HL-60/S4 treated with retinoic acid at 250 ng/mL for 4 days and 3 days (cell line): ENCODE measurements at regions not wholly inside any gene's neighbourhood (a gene's known extent, or its start where the extent isn't known, plus 50 kb on each side); places are given as distances from the start of the nearest gene placed in this dataset.

Source experiments
- in situ Hi-C: fragments of 300-500 bp; cut with MboI; formaldehyde crosslinking; loops from 2 replicates; pipeline ENCODE4 v1.7.0; 2022; ENCODE audit warnings: low sequenced_read_pairs

DNA sequence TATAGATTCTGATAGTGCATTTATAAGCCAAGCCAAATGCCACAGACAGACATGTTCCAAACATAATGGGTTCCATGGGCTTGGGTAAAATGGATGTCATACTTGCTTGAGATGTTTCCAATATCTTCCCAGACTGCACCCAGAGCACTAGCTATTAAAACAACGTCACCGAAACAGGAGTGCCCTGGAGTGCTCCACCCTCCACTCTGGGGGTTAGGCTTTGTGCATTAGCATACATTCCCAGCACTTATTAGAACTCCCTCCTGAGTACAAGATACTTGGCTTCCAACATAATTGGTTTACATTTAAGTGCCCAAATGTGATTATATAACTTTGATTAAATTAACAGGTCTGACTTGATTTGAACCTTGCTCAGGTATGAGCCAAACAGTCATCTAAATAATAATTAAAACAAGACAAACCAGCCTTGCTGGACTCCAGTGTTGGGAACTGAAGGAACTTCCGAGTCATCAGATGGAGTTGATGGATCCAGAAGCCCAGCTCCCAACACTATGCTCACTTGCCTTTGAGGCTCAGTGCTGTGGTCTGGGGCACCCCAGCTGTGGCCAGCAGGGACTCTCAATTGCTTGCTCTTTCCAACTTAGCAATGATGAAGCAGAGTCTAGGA lies 60.5 kb upstream of the LGALSL start:
- in situ Hi-C loops = no loop called here

DNA sequence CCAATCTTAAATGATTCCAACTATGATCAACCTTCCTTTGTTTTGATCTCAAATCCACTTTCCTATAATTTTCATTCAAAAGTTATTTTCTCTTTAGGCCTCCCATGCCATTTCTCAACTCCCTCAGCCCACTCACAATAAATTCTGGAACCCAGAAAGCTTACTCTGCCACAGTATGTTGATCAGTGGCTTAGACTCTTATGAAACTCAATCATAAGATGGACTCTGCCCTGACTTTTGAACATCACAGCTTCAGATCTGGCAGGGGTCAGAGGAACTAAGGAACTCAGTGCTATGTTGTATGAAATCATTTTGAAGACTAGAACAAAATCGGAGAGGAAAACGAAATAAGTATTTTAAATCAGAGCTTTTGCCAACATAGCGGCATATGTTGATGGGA lies 59.8 kb upstream of the LGALSL start:
- in situ Hi-C loops = no loop called here

DNA sequence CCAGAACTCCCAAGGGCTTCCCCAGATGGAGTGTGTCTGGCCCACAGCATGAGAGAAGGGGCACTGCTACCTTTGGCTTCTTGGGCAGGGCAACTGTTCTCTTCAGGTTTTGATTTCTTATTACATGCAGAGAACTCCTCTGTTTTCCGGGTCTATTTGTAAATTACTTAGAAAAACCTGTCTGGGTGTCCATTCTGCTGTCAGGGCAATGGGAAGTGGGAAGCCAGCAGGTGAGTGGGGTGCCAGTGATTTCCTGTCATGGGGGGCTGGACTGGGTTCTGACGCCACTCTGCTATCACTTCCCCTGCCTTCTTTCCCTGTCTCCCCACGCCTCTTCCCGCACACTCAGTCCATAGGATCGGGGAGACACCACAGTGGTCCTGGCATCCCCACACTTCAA lies 58.0 kb upstream of the LGALSL start:
- in situ Hi-C loops = no loop called here

DNA sequence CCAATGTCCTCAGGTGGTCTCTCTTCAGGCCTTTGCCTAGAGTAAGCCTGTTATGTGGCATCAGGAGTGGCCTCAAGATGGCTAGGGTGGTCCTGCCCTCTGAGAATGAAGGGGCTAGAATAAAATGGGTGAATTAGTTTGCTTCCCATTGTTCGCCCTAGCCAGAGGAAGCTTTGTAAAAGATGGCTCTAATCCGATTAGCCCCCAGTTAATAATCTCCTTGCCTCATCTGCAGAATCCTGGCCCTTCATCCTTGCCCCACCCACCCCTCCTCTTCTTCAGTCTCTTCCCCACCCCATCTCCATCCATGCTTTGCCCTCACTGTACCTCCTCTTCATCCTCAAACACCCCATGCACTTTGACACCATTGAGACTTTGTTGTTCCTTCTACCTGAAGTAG lies 57.4 kb upstream of the LGALSL start:
- in situ Hi-C loops = no loop called here

DNA sequence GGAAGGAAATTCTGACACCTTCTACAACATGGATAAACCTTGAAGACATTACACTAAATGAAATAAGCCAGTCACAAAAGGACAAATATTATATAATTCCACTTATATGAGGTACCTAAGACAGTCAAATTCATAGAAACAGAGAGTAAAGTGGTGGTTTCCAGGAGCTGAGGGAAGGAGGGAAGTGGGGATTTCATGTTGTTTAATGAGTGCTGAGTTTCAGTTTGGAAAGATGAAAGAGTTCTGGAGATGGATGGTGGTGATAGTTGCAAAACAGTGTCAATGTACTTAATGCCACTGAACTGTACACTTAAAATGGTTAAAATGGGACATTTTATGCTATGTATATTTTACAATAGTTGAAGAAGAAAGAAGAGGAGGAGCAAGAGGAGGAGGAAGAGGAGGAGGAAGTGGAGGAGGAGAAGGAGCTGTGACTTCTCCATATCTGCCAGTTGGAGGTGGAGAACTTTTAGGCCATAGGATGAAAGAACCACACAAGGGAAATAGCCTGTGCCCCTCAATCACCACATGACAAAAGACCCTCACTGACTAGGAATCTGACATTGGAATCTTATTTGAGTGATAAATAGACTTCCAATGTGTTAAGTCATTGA lies 55.3 kb upstream of the LGALSL start:
- in situ Hi-C loops = no loop called here

DNA sequence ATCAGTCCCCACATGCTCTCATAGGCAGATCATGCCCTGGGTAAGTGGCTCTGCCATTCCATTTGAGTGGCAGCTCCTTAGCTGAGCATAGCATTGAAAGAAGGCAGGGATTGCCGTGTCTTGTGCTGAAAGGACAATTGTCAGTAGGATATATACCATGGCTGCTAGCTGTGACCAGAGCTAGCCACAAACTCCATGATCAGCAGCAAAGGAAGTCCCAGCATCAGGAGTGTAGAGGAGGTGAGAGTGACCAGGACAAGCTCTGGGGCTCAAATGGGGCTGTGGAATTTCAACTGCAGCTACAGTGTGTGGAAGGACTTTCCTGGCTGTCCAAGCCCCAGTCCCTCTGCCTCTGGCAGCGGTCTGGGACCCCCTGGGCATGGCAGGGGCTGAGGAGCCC lies 54.4 kb upstream of the LGALSL start:
- in situ Hi-C loops = no loop called here

DNA sequence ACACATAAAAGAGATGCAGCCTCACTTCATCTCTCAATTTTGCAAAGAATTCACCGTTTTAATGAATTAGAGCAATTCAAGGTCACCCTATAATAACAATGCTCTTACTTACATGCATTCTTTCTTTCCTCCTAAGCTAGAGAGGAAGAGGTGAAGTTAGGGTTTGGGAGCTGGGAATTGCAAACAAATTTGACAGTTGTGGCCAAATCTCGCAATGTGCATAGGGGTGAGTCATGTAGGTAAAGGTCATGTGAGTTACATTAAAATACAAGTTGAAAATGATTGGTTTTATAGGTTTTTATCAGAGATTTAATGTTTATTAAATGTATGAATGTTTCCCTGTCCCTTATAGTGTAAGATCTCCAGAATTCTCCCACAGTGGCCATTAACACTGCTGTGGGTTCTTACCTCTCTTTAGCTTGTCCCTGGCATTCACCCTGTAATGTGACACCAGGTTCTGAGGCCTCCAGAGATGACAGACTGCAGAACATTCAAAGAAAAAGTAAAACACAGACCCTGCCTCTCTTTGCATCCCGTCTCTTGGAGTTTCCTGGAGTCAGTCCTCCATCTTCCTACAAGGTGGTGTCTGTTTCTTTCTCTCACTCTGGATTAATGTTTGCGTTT lies 53.7 kb upstream of the LGALSL start:
- in situ Hi-C loops = no loop called here

DNA sequence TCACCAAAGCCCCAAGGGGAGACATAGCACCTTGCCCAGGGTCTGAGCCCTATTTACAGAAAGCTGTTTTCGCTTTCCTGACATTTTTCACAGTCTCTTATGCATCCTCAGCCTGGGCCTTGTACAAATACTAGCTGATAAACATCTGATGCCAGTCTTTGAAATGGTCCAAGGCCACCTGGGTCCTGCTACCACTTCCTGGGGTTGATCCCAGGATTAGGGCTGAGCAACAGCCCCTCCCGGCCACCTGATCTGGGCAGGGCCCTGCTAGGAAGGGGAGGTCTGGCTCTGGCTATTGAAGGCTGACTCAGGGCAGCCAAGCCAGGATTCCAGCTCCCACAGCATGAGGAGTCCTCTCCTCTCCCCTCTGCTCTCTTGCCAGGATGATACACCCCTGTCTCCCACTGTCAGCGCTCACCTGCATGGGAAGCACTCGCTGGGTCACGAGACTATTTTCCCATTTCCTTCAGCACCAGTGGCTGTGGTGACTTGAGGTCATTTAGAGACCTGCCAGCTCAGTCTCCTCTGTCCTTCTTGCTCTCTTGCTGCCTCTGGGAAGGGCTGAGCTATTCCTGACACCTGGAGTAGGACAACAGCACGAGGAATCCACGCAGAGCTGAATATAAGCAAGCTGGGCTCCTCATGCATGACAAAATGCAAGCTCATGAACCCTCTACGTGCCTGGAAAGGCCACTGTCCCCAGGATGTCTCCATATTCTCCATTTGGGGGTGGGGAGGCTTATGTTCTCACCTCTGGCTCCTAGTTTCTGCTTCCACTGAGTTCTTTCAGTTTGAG lies 53.0 kb upstream of the LGALSL start:
- in situ Hi-C loops = no loop called here

DNA sequence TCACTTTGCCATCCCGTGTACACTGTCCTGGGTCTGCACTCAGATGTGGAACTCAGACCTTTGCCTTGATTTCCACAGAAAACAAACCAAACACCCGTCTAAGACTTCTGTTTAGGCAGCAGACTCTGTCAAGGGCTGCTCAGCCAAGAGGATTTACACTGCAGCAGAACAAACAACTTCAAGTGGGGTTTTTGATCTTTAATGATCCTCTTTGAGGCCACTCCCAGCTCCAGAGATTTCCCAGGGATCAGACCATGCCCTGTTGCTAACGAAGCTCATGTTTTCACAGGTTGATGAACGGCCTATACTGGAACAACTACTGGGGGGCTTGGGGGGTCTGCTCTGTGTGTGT lies 52.5 kb upstream of the LGALSL start:
- in situ Hi-C loops = no loop called here

DNA sequence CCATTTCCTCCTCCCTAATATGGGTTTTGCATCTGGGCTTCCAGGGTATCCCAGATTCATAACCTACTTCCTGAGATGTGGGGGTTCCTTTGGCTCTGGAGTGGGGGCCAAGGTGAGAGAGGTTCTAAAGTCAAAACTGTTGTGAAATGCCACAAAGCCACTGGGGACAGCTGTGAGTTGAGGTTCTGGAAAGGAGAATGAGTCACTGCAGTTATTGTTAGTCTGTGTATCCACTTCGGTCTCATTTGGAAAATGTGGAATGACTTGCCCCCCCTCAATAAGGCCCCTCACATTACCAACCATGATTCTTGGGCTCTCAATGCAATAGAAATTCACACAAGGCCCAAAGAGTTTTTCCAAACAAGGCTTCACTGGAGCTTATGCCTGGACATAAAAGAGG lies 51.1 kb upstream of the LGALSL start:
- in situ Hi-C loops = no loop called here

DNA sequence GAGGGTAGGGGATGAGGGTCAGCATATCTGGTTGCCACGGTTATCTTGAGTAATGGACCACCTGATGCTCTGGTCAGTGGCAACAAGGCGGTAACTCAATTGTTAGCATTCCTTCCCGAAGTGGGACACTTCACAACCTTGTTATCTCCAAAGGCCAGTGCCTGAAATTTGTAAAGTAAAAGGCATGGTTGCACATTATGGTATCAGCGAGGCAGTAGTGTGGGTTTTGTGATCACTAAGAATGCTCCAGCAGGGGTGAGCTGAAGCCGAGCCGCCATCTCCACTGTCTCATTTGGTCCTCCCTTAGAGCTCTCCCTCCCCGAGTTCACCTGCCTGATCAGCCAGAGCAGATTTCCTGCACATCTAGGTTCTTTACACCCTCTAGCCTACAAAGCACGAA lies 50.5 kb upstream of the LGALSL start:
- in situ Hi-C loops = no loop called here

DNA sequence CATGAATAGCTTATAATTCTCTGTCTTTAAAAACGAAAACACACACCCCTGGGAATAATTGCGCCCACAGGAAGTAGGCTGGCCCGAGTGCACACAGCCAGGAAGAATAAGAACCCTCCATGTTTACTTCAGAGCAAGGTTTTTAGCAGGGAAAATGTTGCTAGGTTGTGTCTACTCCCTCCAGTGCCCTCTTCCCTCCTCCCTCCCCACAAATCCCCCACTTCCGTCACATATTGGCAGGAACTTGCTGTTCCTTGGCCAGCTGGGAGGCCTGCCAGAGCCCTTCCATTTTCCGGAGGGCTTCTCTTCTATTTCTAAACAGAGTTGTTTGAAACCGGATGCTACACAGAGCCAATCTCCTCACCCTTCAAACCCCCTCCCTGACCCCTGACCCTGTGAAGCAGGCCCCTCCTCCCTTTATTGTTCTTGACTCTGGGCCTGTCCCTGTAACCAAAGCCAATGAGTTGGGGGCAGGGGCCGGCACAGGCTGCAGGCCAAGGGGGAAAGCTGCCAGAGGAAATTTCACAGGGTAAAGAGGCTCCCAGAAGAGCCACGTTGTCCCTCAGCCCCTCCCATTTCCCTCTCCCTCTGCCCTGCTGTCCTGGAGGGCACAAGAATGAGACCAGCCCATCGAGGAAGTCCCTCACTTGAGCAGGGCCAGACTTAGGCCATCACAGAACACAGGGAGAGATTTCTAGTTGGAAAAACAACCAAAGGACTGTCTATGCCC lies 49.8 kb upstream of the LGALSL start:
- in situ Hi-C loops = no loop called here
